Choroid plexus epithelial cell (primary cell): ENCODE measurements at regions not wholly inside any gene's neighbourhood (a gene's known extent, or its start where the extent isn't known, plus 50 kb on each side); places are given as distances from the start of the nearest gene placed in this dataset.
A peak's percentile ranks its signal among the peaks of the same experiment; 100 is the strongest.

ENCODE experiments used
- DNase-seq: peaks from one replicate; pipeline ENCODE4 v3.0.0-alpha.2; 2010; ENCODE audit warnings: low read depth
- H3K4me3 ChIP-seq: 2 replicates; pipeline ENCODE4 v1.5.1; 2011; ENCODE audit warnings: low read depth, mild to moderate bottlenecking, control low read depth, low read length, moderate library complexity
- CTCF ChIP-seq: conservative IDR thresholded peaks from 2 replicates; pipeline ENCODE4 v1.5.1; 2011; ENCODE audit warnings: low read depth, mild to moderate bottlenecking, control low read depth, inconsistent platforms, low read length, moderate library complexity

- H3K4me3 ChIP-seq = no peak overlapping the region
- TF ChIP-seq CTCF = no peak
- no peak for DNase-seq
Observed at GRCh38 chr20:47862574-47863240, 77.4 kb upstream of the SULF2 start.

DNA sequence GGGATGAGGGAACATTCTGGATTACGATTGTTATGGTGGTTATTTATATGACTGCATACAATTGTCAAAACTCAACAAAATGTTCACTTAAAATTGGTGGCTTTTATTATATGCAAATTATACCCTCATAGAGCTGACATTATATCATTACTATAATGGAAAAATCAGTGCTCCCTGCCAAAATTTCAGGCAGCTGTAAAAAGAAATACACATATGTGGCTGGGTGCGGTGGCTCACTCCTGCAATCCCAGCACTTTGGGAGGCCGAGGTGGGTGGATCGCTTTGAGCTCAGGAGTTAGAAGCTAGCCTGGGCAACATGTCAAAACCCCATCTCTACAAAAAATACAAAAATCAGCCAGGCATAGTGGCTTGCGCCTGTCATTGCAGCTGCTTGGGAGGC lies 75.8 kb upstream of the SULF2 start:
- no peak for TF ChIP-seq CTCF
- DNase-seq = no peak
- H3K4me3 ChIP-seq = no peak overlapping the region

- H3K4me3 ChIP-seq = no peak overlapping the region
- TF ChIP-seq CTCF = no peak
- no peak for DNase-seq
Observed at GRCh38 chr20:47860049-47860830, 75.0 kb upstream of the SULF2 start.

DNA sequence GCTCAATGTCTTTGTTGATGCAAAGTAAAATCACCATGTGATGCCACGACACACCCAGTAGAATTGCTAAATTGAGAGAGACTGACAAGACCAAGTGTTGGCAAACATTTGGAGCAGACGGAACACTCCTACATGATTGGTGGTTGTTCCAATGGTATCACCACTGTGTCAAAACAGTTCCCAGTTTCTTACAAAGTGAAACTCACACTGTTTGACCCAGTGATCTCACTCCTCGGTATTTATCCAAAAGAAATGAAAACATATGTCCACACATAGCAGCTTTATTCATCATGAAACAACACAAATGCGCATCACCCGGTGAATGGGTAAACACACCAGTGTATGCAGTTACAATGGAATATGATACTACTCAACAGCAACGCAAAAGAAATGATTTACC lies 74.0 kb upstream of the SULF2 start:
- TF ChIP-seq CTCF = no peak
- no peak overlapping the region for H3K4me3 ChIP-seq
- peak; percentile 43 for DNase-seq

DNA sequence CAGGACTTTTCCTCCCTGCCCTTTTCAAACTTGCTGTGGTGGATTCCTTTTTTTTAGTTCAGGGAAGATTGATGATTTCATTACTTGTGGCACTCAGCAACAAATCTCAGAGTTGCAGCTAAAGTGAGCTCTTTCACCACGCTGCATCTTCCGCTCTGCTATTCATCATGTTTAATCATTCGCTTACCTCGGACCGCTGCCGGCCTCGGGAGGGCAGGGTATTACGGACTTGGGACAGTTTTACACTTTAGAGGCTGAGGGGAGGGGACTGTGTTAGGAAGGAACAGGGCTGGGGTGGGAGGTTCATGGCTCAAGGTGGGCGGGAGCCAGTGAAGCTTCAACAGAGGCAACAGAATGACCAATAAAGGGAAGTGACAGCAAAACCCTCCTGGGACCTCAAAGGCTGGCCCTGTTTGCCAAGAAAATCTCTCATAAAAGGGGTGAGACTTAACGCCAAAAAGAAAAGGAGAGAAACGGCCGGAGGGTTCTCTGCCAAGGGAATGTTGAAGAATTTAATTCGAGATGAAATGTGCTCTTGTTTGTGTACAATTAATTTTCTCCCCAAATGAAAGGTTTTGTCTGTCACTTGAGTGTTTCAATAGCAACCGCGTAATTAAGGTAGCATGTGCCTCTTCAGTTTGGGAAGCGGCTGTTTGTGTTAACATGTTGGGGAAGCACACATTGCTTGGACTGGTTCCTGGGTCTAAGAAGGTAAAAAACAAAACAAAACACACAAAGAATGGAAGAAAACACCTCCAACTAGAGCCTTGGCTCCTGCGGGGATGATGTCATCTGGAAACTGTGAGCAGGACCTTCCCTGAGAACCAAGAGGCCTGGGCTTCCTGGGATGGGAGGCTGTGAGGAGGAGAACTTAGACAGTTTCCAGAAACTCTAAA lies 72.5 kb upstream of the SULF2 start:
- no peak for DNase-seq
- no peak for TF ChIP-seq CTCF
- no peak overlapping the region for H3K4me3 ChIP-seq

- no peak for TF ChIP-seq CTCF
Observed at GRCh38 chr20:47857187-47857568, 71.9 kb upstream of the SULF2 start.

More at GRCh38 chr20:47857187-47857568, 71.9 kb upstream of the SULF2 start:
- H3K4me3 ChIP-seq = no peak overlapping the region
- no peak for DNase-seq
